HG03196 (cell line): ENCODE measurements at regions not wholly inside any gene's neighbourhood (a gene's known extent, or its start where the extent isn't known, plus 50 kb on each side); places are given as distances from the start of the nearest gene placed in this dataset.

Source experiments
- ATAC-seq: cut with Tn5 transposase; IDR thresholded peaks from one replicate; pipeline ENCODE4 v1.9.1; 2021; ENCODE audit not compliant: unreplicated experiment

DNA sequence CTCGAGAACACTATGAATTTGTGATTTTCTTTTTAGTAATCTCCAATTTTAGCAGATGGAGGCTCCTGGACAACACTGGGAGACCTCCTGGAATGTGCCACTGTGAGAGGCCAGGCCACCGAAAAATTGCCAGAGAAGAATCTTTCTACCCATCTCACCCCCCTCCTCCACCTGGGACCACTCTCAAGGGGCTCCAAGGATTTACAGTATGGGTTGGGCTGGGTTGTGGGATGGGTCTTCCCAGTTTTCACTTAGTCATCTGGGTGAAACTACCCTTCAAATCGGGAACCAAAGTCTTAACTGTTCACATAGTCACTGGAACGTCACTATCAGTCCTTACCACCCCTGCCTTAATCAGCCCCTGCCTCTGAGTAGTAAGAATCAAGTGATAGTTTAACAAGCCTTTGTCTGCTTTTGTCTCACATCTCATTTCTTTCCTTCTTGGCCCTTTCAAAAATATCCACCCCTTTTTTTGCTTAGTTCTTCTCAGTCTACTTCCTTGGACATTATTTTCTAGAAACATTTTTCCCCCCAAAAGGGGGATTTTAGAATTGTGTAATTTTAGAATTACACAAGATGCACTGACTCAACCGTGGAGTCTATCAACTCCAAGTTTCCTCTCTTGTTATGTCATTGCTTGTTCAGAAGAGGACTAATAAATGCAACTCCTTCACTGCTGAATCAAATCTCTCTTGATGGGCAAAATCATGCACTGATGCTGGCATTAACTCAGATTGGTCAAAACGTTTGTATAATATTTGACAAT, 148.2 kb upstream of the MOCS1 start:
- no peak for ATAC-seq

DNA sequence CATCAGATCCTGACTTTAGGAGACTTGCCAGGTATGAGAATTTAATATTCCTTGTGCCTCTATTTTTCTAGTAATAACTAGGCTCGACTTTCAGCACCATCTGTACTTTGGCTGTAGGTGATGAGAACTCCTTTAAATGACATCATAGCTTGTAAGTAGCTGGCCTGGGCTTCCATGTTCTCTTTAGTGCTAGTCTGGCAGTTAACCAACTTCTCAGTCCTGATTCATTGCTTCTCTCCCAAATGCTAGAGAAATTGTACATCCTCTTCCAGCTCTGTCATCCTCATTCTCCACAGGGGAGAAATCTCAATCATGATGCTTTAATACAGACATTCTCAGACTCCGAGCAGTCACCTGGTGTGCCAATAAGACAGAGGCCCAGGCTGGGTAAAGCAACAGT, 143.5 kb upstream of the MOCS1 start:
- ATAC-seq: no peak

DNA sequence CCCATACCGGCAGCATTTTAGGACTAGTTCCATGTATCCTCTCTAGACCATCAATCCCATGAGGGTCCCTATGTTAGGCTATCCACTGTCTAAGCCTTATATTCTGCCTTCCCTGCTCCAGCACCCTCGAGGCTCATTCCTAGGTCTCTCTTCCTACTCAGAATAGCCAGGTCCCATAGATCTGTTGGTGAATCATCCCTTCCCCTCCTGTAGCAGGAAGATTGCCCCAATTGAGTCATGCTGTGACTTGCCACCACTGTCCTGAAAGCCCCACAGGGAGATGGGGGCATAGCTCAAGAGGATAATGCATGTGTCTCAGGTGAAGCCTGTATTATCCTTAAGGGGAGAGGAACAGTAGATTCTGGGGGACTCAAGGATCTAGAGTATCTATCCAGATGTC, 143.1 kb upstream of the MOCS1 start:
- no peak for ATAC-seq

DNA sequence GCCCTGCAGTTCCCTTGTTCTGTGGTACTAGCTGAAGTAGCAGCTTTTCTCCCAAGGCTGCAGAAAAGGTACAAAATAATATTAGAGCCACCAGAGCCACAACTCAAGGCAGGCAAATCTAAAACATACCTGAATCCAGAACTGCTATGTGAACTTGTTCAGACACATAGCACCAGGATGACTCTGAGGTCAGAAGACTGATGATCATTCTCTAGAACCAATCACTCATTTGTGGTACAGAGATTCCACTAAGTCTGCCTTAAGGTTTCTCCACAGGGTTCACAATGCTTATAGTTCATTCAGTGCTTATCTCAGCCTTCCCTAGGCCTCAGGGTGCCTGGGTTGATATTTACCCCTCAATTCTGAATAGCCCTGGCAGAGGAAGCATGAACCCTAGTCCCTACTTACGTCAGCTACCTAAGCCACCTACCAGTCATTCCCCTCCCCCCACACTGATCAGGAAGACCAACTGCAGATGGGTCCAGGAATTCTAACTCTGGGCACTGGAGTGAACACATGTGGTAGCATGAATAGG, 140.9 kb upstream of the MOCS1 start:
- ATAC-seq: no peak

DNA sequence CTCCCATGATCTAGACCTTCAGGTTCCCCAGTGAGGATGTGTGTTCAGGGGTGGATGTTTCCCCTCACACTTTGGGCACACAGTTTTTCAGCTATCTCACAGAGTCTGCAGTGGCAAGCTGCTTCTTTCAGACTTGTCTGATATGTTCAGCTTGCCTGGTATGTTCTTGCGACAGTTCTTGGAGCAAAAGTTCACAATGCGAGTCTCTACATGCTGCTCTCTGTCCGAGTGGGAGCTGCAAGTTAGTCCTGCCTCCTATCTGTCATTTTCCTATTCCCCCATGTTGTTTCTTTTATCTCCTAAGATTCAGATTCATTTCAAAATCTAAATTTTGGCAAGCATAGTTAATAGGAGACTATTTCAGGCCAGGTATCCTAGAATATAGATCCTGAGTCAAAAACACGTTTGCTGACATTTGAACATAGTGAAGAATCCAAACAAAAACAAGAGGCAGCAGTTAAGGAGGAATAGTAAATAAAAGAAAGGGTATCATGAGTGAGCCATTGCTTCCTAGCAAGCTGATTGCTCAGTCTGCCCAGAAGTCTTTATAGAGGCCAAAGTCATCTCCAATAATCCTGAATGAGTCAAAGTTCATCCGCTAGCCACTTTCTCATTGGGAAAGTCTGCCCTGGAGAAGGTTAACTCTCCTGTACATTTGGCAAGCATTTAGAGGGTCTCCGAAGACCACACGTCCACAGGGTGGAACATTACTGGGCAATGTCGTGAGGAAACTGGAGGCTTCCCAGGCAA, 140.2 kb upstream of the MOCS1 start:
- ATAC-seq: no peak

DNA sequence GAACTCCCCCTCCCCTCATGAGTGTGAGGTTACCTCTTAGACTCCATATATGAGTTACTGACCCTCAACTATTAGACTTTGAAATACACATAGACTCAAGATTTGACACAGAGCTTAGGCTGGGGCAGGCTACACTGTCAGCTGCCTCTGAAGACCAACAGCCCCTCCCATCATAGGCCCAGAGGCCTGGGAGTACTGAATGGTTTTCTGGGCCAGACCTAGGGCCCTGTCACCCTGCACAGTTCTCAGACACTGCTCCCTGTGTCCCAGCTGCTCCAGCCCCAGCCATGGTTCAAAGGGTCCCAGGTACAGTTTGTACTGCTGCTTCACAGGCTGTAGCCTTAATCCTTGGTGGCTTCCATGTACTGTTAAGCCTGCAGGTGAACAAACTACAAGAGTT, 132.1 kb upstream of the MOCS1 start:
- ATAC-seq: no peak

DNA sequence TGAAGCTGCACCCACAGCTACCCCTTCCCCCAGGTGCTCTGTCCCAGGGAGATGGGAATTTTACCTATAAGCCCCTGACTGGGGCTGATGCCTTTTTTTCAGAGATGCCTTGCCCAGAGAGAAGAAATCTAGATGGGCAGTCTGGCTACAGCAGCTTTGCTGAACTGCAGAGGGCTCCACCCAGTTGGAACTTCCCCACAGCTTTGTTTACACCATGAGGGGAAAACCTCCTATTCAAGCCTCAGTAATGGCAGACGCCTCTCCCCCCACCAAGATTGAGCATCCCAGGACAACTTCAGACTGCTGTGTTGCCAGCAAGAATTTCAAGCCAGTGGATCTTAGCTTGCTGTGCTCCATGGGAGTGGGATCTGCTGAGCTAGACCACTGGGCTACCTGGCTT, 122.6 kb upstream of the MOCS1 start:
- no peak for ATAC-seq

DNA sequence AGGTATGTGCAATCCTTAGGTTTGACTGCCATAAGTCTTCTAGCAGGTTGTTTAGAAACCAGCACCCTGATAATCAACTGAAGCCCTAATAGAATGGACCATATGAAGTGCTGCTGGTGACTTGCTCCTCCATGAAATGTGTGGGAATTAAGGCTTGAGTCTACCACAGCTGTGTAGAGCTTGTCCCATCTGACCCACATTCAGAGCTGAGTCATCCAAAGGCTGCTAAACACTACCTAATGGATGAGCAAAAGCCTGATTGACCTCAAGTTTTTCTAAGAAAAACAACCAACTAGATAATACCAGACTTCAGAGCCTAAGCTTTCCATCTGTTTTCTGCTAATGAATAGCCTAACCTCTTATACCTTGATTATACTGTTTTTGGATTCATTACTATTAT, 120.3 kb upstream of the MOCS1 start:
- no peak for ATAC-seq

DNA sequence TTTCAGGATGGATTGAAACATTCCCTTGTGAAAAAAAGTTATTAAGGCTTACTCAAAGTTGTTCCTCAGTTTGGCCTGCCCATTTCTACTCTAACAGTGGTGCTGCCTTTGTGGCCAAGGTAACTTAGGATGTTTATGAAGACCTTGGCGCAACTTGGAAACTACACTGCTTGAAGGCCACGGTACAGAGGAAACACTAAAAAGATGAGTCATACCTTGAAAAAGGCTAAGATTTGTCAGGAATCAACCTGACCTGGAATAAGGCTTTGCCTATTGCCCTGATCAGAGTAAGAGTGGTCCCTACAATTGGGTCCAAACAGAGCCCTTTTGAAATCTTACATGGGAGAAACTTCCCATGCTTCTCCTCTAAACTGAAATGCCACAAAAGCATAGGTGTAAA, 119.9 kb upstream of the MOCS1 start:
- no peak for ATAC-seq

DNA sequence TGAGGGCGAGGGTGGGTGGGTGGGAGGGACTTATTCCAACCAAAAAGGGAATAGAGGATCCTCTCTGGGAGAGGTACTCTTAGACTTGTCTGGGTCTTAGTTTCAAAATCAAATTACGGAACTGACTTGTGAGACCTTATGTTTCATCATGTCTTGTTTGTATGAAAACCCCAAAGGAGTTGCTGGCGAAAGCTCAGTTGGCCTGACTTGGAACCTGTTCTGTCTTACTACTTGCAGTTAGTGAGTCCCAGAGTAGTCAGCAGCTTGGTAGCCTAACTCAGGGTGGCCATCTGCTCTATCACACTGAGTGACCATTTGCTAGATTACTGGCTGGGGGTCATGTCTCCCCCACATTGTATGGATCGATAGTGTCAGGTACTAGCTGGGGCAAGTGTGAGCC, 114.9 kb upstream of the MOCS1 start:
- no peak for ATAC-seq

DNA sequence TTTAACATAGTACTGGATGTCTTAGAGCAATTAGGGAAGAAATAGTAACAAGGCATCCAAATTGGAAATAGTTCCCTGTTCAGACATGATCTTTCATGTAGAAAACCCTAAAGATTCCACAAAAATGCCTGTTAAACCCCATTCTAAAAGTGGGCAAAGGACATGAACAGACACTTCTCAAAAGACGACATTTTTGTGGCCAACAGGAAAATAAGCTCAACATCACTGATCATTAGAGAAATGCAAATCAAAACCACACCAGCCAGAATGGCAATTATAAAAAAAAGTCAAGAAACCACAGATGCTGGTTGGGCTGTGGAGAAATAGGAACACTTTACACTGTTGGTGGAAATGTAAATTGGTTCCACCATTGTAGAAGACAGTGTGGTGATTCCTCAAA, 109.9 kb upstream of the MOCS1 start:
- ATAC-seq: no peak

DNA sequence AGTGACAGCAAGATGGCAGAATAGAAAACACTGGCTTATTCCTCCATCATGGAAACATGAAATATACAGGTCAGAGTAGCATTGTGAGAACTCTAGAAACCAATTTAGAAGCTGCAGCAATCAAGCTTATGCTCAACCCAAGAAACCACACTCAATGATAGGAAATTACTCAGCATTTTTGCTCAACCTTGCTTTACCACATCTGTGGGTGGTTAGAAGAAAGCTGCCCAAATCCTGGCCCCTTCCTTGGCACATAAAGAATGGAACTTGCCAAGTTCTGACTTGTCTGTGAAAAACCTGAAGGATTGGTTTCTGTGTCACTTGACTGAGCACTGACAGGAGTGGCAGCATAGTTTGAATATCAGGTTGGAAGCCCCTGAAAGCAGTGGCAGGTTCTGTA, 108.0 kb upstream of the MOCS1 start:
- no peak for ATAC-seq

DNA sequence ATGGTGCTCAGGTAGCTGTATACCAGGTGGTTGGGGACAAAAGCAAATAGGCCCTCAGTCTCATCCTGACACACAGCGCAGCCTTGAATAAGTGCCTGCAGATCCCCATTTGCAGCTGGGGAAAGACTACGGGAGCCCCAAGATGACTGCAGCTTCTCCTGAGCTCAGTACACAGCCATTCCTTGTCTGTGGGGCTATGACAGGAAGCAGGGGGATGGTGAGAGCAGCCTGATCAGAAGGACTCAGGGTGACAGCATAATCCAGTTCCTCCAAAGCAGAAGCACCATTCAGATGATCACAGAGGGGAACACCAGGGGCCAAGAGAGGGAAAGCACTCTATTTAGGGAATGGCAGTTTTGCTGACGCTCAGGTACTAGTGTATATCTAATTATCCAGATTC, 104.8 kb upstream of the MOCS1 start:
- no peak for ATAC-seq

DNA sequence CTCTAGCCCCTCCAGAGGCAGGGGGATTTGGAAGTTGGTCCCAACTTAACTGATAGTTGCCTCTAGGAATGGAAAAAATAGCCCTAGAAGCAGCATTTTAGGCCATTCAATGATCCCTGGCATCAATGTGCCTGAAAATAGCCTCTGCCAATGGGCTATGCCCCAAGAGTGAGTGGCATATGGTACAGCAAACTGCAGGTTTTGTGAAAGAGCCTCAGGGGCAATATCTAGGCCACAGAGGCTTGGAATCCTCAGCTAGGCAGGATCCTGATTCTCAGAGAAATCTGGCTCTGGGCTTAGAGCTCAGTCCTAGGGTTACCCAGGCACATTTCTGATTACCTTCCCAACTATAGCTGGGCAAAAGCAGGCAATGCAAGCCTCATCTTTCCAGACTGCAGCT, 104.4 kb upstream of the MOCS1 start:
- no peak for ATAC-seq

DNA sequence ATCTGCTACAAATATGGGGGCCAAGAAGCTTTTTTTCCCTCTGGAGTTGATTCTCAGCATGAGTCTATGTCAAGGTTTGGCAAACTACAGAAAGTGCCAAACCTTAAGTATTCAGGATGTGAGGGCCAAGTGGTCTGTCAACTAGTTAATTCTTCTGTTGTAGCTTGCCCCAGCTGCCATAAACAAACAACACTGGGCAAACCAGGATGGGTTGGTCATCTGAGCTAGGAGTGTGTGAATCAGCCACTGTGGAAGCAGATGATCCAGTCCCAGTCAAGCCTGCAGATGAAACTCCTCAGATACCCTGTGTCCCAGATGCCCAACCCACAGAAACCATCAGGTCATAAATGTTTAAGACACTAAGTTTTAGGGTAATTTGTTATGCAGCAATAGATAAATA, 103.0 kb upstream of the MOCS1 start:
- no peak for ATAC-seq

DNA sequence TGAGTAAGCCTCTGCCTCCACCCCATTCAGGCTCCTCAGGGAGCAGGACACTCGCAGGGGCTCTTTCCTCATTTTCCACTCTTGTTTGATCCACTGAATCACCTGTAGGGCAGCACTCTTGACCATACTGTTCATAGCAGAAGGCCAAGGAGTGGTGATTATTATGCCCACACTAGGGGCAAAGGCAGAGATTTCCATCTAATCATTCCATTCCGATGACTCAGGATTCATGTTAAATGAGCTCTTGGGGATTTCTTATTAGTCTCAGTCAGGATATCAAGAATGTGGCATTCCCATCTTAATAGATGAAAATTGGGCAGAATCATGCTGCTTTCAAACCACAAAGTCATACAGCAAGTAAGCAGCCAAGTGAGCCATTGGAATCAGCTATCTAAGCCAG, 101.9 kb upstream of the MOCS1 start:
- ATAC-seq: no peak

DNA sequence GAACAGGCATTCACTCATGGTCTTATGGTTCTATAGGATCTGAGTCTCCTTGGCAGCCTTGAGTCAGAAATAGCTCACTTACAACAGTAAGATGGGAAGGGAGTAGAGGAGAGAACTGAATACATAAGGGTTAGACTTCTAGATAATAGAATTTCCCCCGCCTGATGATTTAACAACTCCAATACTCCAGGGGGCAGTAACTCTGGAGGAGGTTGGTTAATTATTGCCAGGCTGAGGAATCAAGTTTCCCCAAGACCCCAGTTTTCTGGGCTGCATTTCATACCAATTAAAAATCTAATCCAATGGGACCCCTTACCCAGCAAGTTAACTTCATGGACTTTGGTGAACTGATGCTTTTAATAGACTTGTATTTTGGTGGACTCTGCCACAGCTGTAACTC, 94.2 kb upstream of the MOCS1 start:
- ATAC-seq: no peak

DNA sequence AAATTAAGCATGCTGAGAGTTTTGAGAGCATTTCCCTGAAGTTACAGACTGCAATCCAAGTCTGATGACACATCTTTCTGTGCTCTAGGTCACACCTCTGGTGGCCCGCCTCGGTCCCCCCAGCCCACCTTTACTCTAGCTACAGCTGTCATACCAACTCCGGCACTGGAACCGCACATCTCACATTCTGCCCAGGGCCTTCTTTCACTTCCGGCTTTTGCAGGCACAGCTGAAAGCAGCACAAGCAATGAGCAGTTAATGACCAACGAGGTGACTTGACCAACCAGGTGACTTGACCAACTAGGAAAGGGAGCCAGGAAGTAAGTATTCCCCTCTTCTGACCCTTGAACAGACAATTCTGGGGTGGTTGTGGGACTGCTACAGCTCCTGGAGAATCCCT, 88.6 kb upstream of the MOCS1 start:
- ATAC-seq: no peak

DNA sequence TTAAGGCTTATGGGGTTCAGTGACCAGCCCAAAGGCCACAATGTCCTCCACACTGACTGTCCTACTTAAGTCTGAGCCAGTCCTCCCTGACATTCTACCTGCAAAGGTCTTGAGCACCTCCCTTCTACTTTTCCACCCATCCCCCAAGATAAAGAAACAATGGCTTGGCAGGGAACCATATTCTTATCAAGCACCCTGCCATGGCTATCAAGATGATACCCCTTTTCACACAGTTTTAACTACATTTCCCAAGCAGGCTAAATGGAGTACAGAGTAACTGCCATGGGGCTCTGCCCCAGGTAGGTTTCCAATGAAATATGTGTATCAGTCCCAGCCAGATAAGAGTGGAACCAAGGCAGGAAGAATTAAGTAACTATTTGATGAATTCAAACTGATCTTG, 85.9 kb upstream of the MOCS1 start:
- ATAC-seq: no peak

DNA sequence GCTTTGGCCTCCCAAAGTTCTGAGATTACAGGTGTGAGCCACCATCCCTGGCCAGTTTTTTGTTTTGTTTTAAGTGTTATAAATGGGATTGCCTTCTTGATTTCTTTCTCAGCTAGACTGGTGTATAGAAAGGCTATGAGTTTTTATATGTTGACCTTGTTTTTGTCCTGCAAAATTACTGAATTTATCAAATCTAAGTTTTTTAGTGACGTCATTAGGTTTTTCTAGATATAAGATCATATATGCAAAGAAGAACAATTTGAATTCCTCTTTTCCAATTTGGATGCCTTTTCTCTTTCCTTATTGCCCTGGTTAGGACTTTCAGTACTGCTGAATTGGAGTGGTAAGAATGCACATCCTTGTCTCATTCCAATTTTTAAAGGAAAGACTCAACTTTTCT, 81.3 kb upstream of the MOCS1 start:
- no peak for ATAC-seq

DNA sequence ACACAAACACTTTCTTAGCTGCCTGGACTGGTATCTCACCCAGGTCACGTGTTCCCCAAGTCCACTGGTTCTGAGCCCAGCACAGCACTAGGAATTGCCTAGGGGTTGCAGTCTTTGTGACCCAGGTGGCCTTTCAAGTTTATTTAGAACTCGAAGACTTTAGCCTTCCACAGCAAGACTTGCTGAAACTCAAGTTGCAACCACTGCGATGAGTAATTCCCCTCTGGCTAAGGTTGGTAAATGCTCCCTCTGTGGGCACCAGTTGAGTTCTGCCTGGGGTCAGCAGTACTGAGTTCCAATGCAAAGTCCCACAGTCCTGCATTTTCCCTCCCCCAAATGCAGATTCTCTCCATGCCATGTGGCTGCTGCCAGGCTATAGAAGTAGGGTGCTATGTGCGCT, 77.6 kb upstream of the MOCS1 start:
- no peak for ATAC-seq

DNA sequence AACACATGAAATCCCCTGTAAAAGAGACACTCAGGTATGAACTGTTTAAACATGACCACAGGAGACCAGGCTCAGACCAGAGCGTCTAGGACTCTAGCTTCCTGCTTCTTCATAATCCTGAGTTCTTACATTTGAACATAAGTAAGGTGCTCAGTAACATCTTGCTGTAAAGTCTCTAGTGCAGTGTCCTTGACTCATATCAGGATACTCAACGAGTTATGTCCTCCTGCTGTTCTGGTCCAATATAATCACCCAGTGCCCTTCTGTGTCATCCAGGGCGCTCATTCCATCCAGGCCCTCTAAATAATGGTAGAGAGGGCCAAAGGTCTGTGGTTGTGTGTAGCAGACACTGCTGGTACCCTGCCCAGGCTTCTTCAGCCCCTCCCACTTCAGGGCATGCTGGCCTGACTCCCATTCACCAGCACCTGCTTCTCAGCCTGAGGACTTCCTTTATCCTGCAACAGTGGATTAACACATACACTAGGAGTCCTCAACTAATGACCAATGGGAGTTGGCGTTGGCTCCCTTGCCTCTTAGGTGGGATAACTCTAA, 66.8 kb upstream of the MOCS1 start:
- ATAC-seq: no peak
